ENCODE measurements at regions not wholly inside any gene's neighbourhood (a gene's known extent, or its start where the extent isn't known, plus 50 kb on each side); places are given as distances from the start of the nearest gene placed in this dataset.

DNA sequence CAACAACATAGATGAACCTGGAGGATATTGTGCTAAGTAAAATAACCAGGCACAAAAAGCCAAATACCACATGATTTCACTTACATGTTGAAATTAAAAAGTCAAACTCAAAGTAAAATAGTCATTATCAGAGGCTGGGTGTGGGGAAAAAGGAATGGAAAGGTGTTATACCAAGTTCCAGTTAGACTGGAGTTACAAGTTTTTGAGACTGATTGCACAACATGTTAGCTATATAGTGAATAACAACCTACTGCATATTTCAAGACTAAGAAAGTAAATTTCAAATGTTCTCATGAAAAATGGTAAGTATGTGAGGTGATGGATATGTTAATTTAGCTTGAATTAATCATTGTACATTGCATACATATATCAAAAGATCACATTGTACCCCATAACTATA lies 116.8 kb upstream of the HNMT start:
- no peaks in the 10 kb centered on the region for H4K20me1 ChIP-seq (ENCODE audit: insufficient read depth, low read length)

GRCh38 chr2:137857881-137858280 lies 106.4 kb upstream of the HNMT start:
- Histone ChIP-seq H3K4me3 (ENCODE audit: low read depth in 1 of 2, low read length in 2 of 2) (no peak overlapping the region), H3K9me3 (ENCODE audit: insufficient read depth, low read length, severe bottlenecking) (no peaks in the 10 kb centered on the region), H3K4me1 (ENCODE audit: insufficient read depth, low read length) (no peaks in the 10 kb centered on the region), H3K4me2 (ENCODE audit: insufficient read depth, low read length) (no peak overlapping the region), H3K27me3 (ENCODE audit: insufficient read depth, low read length, poor library complexity) (no peaks in the 10 kb centered on the region), H2AFZ (ENCODE audit: low read depth, low read length) (no peak overlapping the region), H3K27ac (ENCODE audit: low read length) (no peak overlapping the region), H3K36me3 (ENCODE audit: insufficient read depth, low read length) (no peaks in the 10 kb centered on the region), H3K9ac (ENCODE audit: low read depth, low read length) (no peak overlapping the region), H4K20me1 (ENCODE audit: insufficient read depth, low read length) (no peaks in the 10 kb centered on the region), H3K79me2 (ENCODE audit: insufficient read depth, low read length) (no peaks in the 10 kb centered on the region)
- no peak for DNase-seq
- no peak for ATAC-seq (ENCODE audit: insufficient read depth, low read depth)
- TF ChIP-seq EZH2 (IDR thresholded peaks at IDR 0.05; ENCODE audit: borderline replicate concordance, low read depth, low read length, severe bottlenecking) (no peak), CTCF (IDR thresholded peaks at IDR 0.05; ENCODE audit: borderline replicate concordance, extremely low read depth, low read length, poor library complexity, severe bottlenecking) (no peak)

More for the DNA sequence above, 116.8 kb upstream of the HNMT start:
- Histone ChIP-seq H3K4me1 (ENCODE audit: insufficient read depth, low read length) (no peaks in the 10 kb centered on the region), H3K9ac (ENCODE audit: low read depth, low read length) (no peak overlapping the region), H3K27ac (ENCODE audit: low read length) (no peak overlapping the region), H3K36me3 (ENCODE audit: insufficient read depth, low read length) (no peaks in the 10 kb centered on the region), H3K4me3 (ENCODE audit: low read depth in 1 of 2, low read length in 2 of 2) (no peak overlapping the region), H3K79me2 (ENCODE audit: insufficient read depth, low read length) (no peaks in the 10 kb centered on the region), H3K4me2 (ENCODE audit: insufficient read depth, low read length) (no peak overlapping the region), H3K9me3 (ENCODE audit: insufficient read depth, low read length, severe bottlenecking) (no peaks in the 10 kb centered on the region), H3K27me3 (ENCODE audit: insufficient read depth, low read length, poor library complexity) (no peaks in the 10 kb centered on the region), H2AFZ (ENCODE audit: low read depth, low read length) (no peak overlapping the region)
- DNase-seq = no peak
- ATAC-seq (ENCODE audit: insufficient read depth, low read depth) = no peak
- TF ChIP-seq CTCF (IDR thresholded peaks at IDR 0.05; ENCODE audit: borderline replicate concordance, extremely low read depth, low read length, poor library complexity, severe bottlenecking) (no peak), EZH2 (IDR thresholded peaks at IDR 0.05; ENCODE audit: borderline replicate concordance, low read depth, low read length, severe bottlenecking) (no peak)

DNA sequence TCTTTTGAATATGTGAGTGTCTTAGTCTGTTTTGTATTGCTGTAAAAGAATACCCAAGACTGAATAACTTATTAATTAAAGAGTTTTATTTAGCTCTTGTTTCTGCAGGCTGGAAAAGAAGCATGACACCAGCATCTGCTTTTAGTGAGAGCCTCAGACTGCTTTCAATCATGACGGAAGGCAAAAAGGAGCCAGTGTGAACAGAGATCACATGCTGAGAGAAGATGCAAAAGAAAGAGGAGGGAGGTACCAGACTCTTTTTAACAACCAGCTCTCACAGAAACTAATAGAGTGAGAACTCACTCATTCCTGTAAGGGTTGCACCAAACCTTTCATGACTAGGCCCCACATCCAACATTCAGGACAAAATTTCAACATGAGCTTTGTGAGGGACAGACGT lies 101.6 kb upstream of the HNMT start:
- TF ChIP-seq CTCF (IDR thresholded peaks at IDR 0.05; ENCODE audit: borderline replicate concordance, extremely low read depth, low read length, poor library complexity, severe bottlenecking) = no peak
- TF ChIP-seq EZH2 (IDR thresholded peaks at IDR 0.05; ENCODE audit: borderline replicate concordance, low read depth, low read length, severe bottlenecking) = no peak
- no peaks in the 10 kb centered on the region for H4K20me1 ChIP-seq (ENCODE audit: insufficient read depth, low read length)

More for the DNA sequence above, 101.6 kb upstream of the HNMT start:
- Histone ChIP-seq H3K27ac (ENCODE audit: low read length) (no peak overlapping the region), H3K79me2 (ENCODE audit: insufficient read depth, low read length) (no peaks in the 10 kb centered on the region), H3K9me3 (ENCODE audit: insufficient read depth, low read length, severe bottlenecking) (no peaks in the 10 kb centered on the region), H3K4me1 (ENCODE audit: insufficient read depth, low read length) (no peaks in the 10 kb centered on the region), H3K4me2 (ENCODE audit: insufficient read depth, low read length) (no peak overlapping the region), H3K9ac (ENCODE audit: low read depth, low read length) (no peak overlapping the region), H3K27me3 (ENCODE audit: insufficient read depth, low read length, poor library complexity) (no peaks in the 10 kb centered on the region), H3K36me3 (ENCODE audit: insufficient read depth, low read length) (no peaks in the 10 kb centered on the region), H2AFZ (ENCODE audit: low read depth, low read length) (no peak overlapping the region), H3K4me3 (ENCODE audit: low read depth in 1 of 2, low read length in 2 of 2) (no peak overlapping the region)
- ATAC-seq (ENCODE audit: insufficient read depth, low read depth) (no peak), DNase-seq (no peak)

Data from DND-41 (cell line).